ENCODE measurements at regions not wholly inside any gene's neighbourhood (a gene's known extent, or its start where the extent isn't known, plus 50 kb on each side); places are given as distances from the start of the nearest gene placed in this dataset. TPM values are rescaled to one million over a fixed set of nuclear protein-coding genes. Genes with fewer than 3 reads are reported as not detected.
"Not testable (repeated sequence)": the region's sequence is repeated elsewhere in the genome, so short reads cannot be mapped to it uniquely, and the experiment has no call there.

- DNase-seq: not testable (repeated sequence)
Measured at GRCh38 chr21:9949510-9950289, 571.7 kb upstream of the TPTE start.

GRCh38 chr21:9950363-9950762 is 571.0 kb upstream of the TPTE start:
- DNase-seq: not testable (repeated sequence)

DNA sequence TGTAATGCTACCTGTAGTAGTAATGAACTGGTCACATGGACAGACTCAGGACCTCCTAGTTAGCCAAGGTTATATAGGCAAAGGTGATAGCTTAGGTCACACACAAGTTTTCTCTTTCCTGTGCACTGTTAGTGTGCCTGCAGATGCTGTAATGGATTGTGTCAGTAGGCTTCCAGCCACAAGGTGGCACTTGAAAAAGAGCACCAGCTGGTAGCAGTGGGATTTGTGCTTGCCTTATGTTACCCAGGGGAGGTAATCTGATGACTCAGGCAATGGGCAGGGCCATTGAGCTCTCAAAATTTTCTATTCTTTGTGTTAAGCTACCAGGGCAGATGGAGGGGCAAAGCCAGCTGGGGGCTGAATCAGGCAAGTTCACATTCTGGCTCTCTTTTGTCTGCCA is 562.6 kb upstream of the TPTE start:
- not testable (repeated sequence) for DNase-seq

GRCh38 chr21:9959220-9959964 is 562.0 kb upstream of the TPTE start:
- not testable (repeated sequence) for DNase-seq

- not testable (repeated sequence) for DNase-seq
Measured at GRCh38 chr21:9969399-9969798, 552.0 kb upstream of the TPTE start.

DNA sequence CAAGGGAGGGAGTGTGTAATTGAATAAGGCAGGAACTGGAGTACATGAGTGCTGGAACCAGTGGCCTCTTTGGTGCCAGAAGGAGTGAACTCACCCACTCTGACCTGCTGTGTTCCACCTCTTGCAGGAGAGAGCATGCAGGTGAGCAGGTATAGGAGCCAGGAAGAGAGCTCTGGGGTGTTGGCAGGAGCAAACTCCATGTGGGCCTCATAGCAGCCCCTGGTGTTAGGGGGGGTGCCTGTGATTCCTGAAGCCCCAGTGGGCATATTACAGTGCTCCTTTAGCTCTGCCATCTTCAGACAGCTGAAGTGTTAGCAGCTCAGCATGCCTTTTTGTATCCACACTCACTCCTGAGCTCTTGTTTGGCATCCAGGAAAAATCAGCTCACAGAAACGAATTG is 549.4 kb upstream of the TPTE start:
- not testable (repeated sequence) for DNase-seq

DNA sequence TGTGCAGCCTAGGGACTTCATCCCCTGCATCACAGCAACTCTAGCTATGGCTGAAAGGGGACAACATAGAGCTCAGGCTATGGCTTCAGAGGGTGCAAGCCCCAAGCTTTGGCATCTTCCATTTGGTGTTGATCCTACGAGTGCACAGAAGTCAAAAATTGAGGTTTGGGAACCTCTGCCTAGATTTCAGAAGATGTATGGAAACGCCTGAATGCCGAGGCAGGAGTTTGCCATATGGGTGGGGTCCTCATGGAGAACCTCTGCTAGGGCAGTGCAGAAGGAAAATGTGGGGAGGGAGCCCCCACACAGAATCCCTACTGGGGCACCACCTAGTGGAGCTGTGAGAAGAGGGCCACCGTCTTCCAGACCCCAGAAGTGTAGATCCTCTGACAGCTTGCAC is 543.0 kb upstream of the TPTE start:
- not testable (repeated sequence) for DNase-seq

GRCh38 chr21:9997507-9997906 is 523.9 kb upstream of the TPTE start:
- DNase-seq: not testable (repeated sequence)

DNA sequence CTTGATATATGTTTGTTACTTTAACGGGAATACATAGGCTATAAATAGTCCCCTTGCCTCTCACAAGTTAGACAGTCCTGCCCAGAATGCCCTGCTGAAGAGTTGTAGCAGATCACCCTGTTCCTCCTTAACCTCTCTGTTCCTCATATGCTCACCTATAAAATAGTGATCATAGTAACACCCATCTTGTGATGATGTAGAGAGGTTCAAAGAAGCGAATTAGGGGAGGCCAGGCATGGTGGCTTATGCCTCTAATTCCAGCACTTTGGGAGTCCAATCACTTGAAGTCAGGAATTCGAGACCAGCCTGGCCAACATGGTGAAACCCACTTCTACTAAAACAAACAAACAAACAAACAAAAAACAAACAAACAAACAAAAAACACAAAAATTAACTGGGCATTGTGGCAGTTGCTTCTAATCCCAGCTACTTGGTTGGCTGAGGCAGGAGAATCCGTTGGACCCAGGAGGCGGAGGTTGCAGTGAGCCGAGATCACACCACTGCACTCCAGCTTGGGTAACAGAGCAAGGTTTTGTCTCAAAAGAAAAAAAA is 518.5 kb upstream of the TPTE start:
- DNase-seq: not testable (repeated sequence)

- not testable (repeated sequence) for DNase-seq
Measured at GRCh38 chr21:10005791-10006190, 515.6 kb upstream of the TPTE start.

DNA sequence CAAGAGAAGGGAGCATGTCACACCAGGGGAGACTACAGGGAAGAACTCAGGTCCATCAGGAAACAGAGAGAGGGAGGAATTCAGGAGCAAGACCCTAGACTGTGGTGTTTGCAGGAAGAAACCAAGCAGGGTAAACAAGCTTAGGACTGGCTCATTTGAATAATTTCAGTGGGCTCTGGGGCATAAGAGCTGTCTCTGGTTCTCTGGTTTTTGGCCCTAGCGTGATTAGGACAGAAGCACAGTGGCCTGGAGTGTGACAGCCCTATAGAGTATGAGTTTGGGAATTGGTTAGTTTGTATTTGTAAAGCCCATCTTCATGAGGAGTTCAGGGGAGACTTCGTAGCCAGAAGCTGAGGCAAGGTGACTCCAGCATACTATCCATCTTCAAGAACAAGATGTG is 504.4 kb upstream of the TPTE start:
- DNase-seq: not testable (repeated sequence)

DNA sequence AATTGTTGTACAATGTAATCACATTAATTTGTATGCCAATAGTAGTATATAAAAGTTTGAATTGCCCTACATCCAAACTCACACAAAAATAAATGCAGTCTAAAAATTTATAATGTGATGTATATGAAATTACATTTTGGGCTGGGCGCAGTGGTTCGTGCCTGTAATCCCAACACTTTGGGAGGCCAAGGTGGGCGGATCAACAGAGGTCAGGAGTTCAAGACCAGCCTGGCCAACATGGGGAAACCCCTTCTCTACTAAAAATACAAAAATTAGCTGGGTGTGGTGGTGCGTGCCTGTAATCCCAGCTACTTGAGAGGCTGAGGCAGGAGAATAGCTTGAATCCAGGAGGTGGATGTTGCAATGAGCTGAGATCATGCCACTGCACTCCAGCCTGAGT is 503.6 kb upstream of the TPTE start:
- DNase-seq: not testable (repeated sequence)

GRCh38 chr21:10021462-10021861 is 499.9 kb upstream of the TPTE start:
- not testable (repeated sequence) for DNase-seq

- not testable (repeated sequence) for DNase-seq
Measured at GRCh38 chr21:10022745-10023144, 498.6 kb upstream of the TPTE start.

Small RNA genes in the stretch of these regions (small RNA-seq; reads per million reads assigned to genes)
- gene AC018692.3 (ENCODE audit: low replicate concordance) (not detected), gene RF00003 (ENCODE audit: low replicate concordance) (0.66 reads per million, percentile 80 among the genes with 10 or more reads in this experiment), gene RF00156 (ENCODE audit: low replicate concordance) (not detected), gene RN7SL52P (ENCODE audit: low replicate concordance) (not detected)

Measured in tongue (tissue), 2 donors.